RCC 7860 (cell line): ENCODE measurements at regions not wholly inside any gene's neighbourhood (a gene's known extent, or its start where the extent isn't known, plus 50 kb on each side); places are given as distances from the start of the nearest gene placed in this dataset.
"Not testable (repeated sequence)": the region's sequence is repeated elsewhere in the genome, so short reads cannot be mapped to it uniquely, and the experiment has no call there.

Source experiments
- DNase-seq: peaks from one replicate; pipeline ENCODE4 v3.0.0-alpha.2; 2015; ENCODE audit warnings: low spot score
- FAIRE-seq: peaks from 2 replicates; lab custom pipeline; 2012; peaks lifted over from hg19 to GRCh38; lab: Jason Lieb, UNC

DNA sequence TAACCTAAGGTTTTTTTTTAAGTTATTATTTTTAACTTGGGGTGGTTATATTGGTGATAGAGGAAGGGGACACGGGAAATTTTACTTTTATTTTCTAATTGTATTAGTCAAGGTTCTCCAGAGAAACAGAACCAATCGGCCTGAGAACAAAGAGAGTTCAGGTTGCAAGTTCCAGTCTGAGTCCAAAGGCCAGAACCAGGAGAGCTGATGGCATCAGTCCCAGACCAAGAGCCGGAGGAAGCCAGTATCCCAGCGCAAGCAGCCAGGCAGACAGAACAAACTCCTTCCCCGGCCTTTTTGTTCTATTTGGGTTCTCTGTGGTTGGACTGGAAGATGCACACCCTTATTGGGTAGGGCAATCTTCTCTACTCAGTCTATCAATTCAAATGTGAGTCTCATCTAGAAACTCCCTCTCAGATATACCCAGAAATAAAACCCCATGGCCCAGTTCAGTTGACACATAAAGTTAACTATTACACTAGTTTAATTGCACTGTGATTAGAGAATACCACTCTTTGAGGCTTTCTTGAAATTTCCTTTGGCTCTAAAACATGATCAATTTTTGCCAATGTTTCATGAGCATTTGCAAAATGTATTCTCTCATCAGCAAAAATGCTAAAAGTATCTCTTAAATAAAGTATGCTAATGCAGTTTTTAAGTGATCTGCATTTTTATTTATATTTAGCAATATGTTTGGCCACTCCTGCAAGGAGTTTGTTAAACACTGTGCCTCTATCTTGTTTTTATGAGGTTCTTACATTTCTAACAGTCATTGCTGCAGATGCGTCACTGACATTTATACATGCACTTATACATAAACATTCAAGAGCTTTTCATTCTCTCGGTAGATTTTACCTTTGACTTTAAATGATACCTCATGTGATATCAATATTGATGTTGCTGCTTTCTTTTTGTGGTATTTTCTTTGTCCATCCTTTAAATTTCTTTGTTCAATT is 103.2 kb upstream of the SSTR4 start:
- DNase-seq, result no peak
- FAIRE-seq, result no peak

GRCh38 chr20:22939181-22939580 is 95.9 kb upstream of the SSTR4 start:
- no peak for FAIRE-seq
- no peak for DNase-seq

GRCh38 chr20:22940350-22940749 is 94.8 kb upstream of the SSTR4 start:
- FAIRE-seq (no peak), DNase-seq (no peak)

DNA sequence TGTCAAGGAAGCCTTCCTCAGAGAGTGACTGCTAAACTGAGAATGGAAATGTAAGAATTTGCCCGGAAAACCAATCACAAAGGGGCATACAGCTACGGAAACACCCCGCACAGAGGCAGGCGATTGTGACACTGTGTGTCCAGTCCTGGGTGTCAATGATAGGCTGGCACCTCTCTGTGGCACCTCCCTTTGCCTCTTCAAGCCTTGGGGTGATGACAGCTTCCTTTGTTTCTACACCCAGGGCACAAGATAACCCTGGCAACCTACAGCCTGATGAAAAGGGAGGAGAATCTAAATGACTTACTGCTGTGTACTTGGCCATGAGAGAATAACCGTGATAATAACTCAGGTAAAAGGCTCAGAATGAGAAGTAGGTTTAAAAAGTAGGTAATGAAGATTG is 93.6 kb upstream of the SSTR4 start:
- no peak for DNase-seq

DNA sequence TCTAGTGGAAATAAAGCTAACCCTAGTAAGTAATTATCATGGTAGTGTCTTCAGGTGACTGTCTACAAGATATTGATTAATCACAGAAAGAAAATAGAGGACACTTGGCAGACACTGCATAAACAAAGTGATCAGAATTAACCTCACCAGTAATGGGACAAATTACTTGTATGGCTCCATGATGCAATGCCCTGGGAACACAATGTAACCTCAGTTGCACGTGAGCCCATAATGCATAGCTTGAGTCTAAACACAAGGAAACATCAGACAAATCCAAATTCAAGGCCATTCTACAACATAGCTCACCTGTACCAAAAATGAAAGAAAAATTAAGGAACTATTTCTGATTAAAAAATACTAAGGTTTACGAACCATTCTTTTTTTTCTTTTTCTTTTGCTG is 92.4 kb upstream of the SSTR4 start:
- DNase-seq (no peak), FAIRE-seq (no peak)

More for the DNA sequence above, 93.6 kb upstream of the SSTR4 start:
- no peak for FAIRE-seq

GRCh38 chr20:22944062-22944461 is 91.0 kb upstream of the SSTR4 start:
- no peak for DNase-seq
- no peak for FAIRE-seq

- FAIRE-seq (no peak), DNase-seq (no peak)
These were observed 90.2 kb upstream of the SSTR4 start for GRCh38 chr20:22944936-22945335.

DNA sequence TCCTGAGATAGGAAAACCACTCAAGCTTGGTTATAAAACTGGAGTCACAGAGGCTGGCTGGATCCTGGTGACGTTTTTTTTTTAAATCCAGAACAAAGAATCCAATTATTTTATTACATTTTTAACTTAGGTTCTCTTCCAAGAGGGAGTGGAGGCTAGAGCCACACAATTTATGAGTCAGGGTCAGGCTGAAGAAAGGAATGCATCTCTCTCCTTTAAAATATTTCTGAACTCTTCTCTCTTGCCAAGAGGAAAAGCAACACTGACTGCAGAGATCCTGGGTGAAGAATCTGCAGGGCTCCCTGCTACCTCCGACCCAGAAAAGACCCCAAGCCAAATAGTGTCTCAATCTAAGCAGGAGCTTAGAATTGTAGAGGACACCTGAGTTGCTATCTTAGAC is 88.5 kb upstream of the SSTR4 start:
- FAIRE-seq (no peak), DNase-seq (no peak)

- no peak for FAIRE-seq
These were observed 85.6 kb upstream of the SSTR4 start for GRCh38 chr20:22949331-22950109.

DNA sequence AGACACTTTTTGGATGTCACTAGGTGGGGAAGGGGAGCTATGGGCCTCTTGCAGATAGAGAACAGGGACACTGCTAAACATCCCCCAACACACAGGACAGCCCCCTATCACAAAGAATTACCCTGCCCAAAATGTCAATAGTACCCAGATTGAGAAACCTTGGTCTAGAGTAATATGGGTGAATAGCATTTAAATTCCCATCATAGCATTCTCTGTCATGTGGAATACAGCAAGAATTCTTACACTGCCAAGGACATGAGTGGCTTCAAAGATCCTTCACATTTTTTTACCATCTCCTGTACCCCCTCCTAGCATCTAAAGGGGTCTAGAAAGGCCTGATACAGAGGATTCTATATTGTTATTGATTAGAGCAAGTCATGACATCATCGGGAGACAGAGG is 83.1 kb upstream of the SSTR4 start:
- FAIRE-seq (no peak), DNase-seq (no peak)

More at GRCh38 chr20:22949331-22950109, 85.6 kb upstream of the SSTR4 start:
- DNase-seq, result no peak

GRCh38 chr20:22954661-22955060 is 80.5 kb upstream of the SSTR4 start:
- DNase-seq, result no peak
- no peak for FAIRE-seq

DNA sequence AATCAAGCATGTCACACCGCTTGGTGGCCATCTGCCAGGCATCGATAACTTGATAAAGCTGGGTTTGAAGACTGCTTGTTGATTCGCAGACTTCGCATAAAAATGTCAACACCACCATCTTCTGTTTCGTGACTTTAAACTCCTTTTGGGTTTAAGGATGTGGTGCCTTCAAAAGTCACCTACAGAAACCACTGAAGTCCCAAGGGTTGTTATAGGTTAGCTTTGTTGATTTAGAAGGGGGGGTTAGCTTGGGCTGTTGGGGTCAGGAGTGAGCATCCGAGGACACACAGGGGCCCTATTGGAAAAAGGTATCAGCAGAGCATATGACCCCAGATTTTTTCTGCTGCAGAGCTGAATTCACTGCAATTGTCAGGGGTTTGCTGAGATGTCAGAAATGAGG is 76.7 kb upstream of the SSTR4 start:
- no peak for FAIRE-seq
- no peak for DNase-seq

DNA sequence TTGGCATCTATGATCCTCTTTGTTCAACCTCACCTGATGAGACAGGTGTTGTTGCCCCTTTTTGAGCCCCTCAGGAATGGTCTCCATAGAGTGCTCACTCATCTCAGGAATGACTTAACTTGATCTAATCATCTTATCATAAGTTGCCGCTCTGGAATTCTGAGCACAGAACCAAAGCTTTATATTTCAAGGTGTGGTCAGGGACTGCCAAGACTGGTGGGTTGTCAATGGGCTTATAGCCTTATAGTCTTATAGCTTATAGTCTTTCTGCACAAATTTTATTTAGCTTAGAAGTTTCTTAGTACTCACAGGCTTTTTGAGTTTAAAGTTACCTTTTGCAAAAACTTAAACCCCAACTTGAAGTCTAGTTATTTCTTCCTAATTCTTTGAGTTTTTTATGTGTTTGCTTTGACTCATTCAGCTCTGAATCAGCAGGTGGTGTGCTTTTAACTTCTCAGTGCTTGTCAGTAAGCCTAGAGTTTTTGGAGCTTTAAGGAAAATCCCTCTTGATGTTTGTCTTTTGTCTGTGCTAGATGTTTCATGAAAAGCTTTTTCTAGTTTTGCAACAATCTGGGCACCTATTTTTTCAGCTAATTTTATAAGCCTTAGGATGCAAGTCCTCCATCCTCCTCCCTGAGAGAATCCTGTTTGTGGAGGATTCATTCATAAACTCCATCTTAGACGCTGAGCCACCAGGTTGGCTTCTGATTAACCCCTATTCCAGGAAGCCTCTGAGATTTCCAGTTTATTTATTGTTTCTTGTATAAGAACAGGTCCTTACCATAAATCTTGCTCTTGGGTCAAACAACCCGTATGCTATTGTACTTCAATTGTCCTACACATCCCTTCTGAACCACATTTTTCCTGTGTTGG is 72.3 kb upstream of the SSTR4 start:
- peak; percentile 29 for FAIRE-seq
- peak; percentile 9 for DNase-seq

- FAIRE-seq (no peak), DNase-seq (no peak)
These were observed 71.5 kb upstream of the SSTR4 start for GRCh38 chr20:22963581-22963980.

DNA sequence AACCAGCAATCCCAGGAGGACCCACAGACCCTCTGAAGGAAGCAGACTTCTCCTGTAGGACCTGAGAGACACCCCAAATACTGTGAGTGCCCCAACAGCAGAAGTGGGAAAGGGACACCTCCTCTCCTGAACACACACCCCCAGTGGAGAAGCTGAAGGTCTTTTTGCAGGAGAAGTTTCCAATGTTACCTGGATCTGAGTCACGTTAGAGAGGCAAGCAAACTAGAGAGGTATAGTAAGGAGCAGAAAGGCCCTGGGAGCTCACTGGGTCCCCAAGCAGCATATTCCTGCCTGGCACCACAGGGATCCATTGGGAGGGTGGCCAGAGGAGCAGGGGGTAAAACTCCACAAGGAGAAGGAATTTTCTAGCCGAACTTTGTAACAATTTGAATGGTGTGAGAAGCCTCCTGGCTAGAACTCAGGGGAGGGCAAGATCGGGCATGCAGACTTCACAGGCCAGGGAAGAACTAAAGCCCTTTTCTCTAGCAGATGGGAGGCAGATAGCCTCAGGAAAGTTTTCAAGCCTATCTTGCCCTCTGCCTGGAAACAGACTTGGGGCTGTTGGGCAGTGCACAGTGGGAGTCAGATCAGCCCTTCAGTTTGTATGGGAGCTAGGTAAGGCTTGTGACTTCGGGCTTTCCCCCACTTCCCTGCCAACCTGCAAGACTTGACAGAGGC is 68.2 kb upstream of the SSTR4 start:
- DNase-seq, result no peak
- no peak for FAIRE-seq

- FAIRE-seq, DNase-seq: not testable (repeated sequence)
These were observed 67.4 kb upstream of the SSTR4 start for GRCh38 chr20:22967706-22968105.

DNA sequence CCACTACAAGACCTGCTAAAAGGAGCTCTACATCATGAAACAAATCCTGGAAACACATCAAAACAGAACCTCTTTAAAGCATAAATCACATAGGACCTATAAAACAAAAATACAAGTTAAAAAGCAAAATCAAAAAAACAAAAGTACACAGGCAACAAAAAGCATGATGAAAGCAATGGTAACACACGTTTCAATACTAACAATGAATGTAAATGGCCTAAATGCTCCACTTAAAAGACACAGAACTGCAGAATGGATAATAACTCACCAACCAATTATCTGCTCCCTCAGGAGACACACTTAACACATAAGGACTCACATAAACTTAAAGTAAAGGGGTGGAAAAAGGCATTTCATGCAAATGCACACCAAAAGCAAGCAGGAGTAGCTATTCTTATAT is 66.1 kb upstream of the SSTR4 start:
- not testable (repeated sequence) for FAIRE-seq, DNase-seq

DNA sequence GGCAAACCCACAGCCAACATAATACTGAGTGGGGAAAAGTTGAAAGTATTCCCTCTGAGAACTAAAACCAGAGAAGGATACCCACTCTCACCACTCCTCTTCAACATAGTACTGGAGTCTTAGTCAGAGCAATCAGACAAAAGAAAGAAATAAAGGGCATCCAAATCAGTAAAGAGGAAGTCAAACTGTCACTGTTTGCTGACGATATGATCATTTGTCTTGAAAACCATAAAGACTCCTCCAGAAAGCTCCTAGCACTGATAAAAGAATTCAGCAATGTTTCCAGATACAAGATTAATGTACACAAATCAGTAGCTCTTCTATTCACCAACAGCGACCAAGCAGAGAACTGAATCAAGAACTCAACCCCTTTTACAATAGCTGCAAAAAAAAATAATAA is 64.0 kb upstream of the SSTR4 start:
- FAIRE-seq, DNase-seq: not testable (repeated sequence)

- FAIRE-seq (no peak), DNase-seq (no peak)
These were observed 60.8 kb upstream of the SSTR4 start for GRCh38 chr20:22974354-22974753.

GRCh38 chr20:22977047-22977785 is 57.9 kb upstream of the SSTR4 start:
- DNase-seq (no peak), FAIRE-seq (no peak)
